ENCODE measurements at regions not wholly inside any gene's neighbourhood (a gene's known extent, or its start where the extent isn't known, plus 50 kb on each side); places are given as distances from the start of the nearest gene placed in this dataset.

- Mint-ChIP-seq H3K36me3 (no peaks in the 10 kb centered on the region), H3K4me1 (no peaks in the 10 kb centered on the region), H3K27ac (no peak overlapping the region), H3K27me3 (no peaks in the 10 kb centered on the region), H3K4me3 (no peak overlapping the region), H3K9me3 (peaks cover 4 to 11% (median 6%) of the 10 kb centered on the region in 3 donors)
- 70% methylated on average over 2 of the region's 4 CpGs for WGBS (ENCODE audit: insufficient coverage)
- no peaks in the 10 kb centered on the region for H3K27me3 ChIP-seq (replicated peaks in 1 of 2; ENCODE audit: control insufficient read depth in 2 of 2, extremely low read depth in 1 of 2, insufficient read depth in 2 of 2, low read length in 1 of 2)
- ATAC-seq (replicated peaks in 1 of 4) (no peak), DNase-seq (no peak)
- no peaks in the 10 kb centered on the region for H3K36me3 ChIP-seq (ENCODE audit: control insufficient read depth in 2 of 2, extremely low read depth in 1 of 2, insufficient read depth in 1 of 2, low read length in 1 of 2)
- ChIA-PET CTCF (interaction anchor here in 1 of 2 donors (0.8 kb wide), 1 partner anchor 11 kb away, joined by 3 read pairs; no protein-coding TSS in a partner anchor), POLR2A (no interaction called here)
- no peak overlapping the region for H3K27ac ChIP-seq (ENCODE audit: low read length)
- H3K4me3 ChIP-seq (ENCODE audit: control insufficient read depth in 1 of 2, extremely low read depth in 1 of 2, low read length in 1 of 2), result no peak overlapping the region
- H3K9me3 ChIP-seq, result no peaks in the 10 kb centered on the region
- no peaks in the 10 kb centered on the region for H3K4me1 ChIP-seq (ENCODE audit: control insufficient read depth in 1 of 2, extremely low read depth in 1 of 2, insufficient read depth in 2 of 2, low read length in 2 of 2)
Observed at GRCh38 chr5:145160679-145161078, 674.5 kb downstream of the PRELID2 start.

- Histone ChIP-seq H3K27ac (ENCODE audit: low read length) (no peak overlapping the region), H3K27me3 (replicated peaks in 1 of 2; ENCODE audit: control insufficient read depth in 2 of 2, extremely low read depth in 1 of 2, insufficient read depth in 2 of 2, low read length in 1 of 2) (no peaks in the 10 kb centered on the region), H3K4me1 (ENCODE audit: control insufficient read depth in 1 of 2, extremely low read depth in 1 of 2, insufficient read depth in 2 of 2, low read length in 2 of 2) (no peaks in the 10 kb centered on the region), H3K4me3 (ENCODE audit: control insufficient read depth in 1 of 2, extremely low read depth in 1 of 2, low read length in 1 of 2) (no peak overlapping the region), H3K36me3 (ENCODE audit: control insufficient read depth in 2 of 2, extremely low read depth in 1 of 2, insufficient read depth in 1 of 2, low read length in 1 of 2) (no peaks in the 10 kb centered on the region), H3K9me3 (no peaks in the 10 kb centered on the region)
- DNase-seq (no peak), ATAC-seq (replicated peaks in 1 of 4) (no peak)
- ChIA-PET POLR2A (no interaction called here), CTCF (no interaction called here)
- H3K27ac Mint-ChIP-seq, result no peak overlapping the region
- peaks cover 4 to 8% (median 6%) of the 10 kb centered on the region in 3 donors for H3K9me3 Mint-ChIP-seq
- H3K27me3 Mint-ChIP-seq, result no peaks in the 10 kb centered on the region
- no peaks in the 10 kb centered on the region for H3K36me3 Mint-ChIP-seq
- 57% methylated on average over 3 of the region's 4 CpGs for WGBS (ENCODE audit: insufficient coverage)
- H3K4me1 Mint-ChIP-seq, result no peaks in the 10 kb centered on the region
- H3K4me3 Mint-ChIP-seq, result no peak overlapping the region
Observed at GRCh38 chr5:145158730-145159129, 676.4 kb downstream of the PRELID2 start.

- ChIA-PET POLR2A (no interaction called here), CTCF (no interaction called here)
- no peaks in the 10 kb centered on the region for H3K4me1 Mint-ChIP-seq
- H3K4me1 ChIP-seq (ENCODE audit: control insufficient read depth in 1 of 2, extremely low read depth in 1 of 2, insufficient read depth in 2 of 2, low read length in 2 of 2), result no peaks in the 10 kb centered on the region
- no peaks in the 10 kb centered on the region for H3K36me3 Mint-ChIP-seq
- H3K9me3 ChIP-seq, result no peaks in the 10 kb centered on the region
- ATAC-seq (replicated peaks in 1 of 4), result no peak
- no peak overlapping the region for H3K27ac Mint-ChIP-seq
- H3K27me3 ChIP-seq (replicated peaks in 1 of 2; ENCODE audit: control insufficient read depth in 2 of 2, extremely low read depth in 1 of 2, insufficient read depth in 2 of 2, low read length in 1 of 2), result no peaks in the 10 kb centered on the region
- no peaks in the 10 kb centered on the region for H3K36me3 ChIP-seq (ENCODE audit: control insufficient read depth in 2 of 2, extremely low read depth in 1 of 2, insufficient read depth in 1 of 2, low read length in 1 of 2)
- no peak overlapping the region for H3K4me3 ChIP-seq (ENCODE audit: control insufficient read depth in 1 of 2, extremely low read depth in 1 of 2, low read length in 1 of 2)
- no peaks in the 10 kb centered on the region for H3K27me3 Mint-ChIP-seq
- peaks cover 6 to 13% (median 8%) of the 10 kb centered on the region in 3 donors for H3K9me3 Mint-ChIP-seq
- H3K27ac ChIP-seq (ENCODE audit: low read length), result no peak overlapping the region
- no peak for DNase-seq
- H3K4me3 Mint-ChIP-seq, result no peak overlapping the region
Observed at GRCh38 chr5:145157841-145158240, 677.3 kb downstream of the PRELID2 start.

- Histone ChIP-seq H3K27ac (ENCODE audit: low read length) (no peak overlapping the region), H3K4me3 (ENCODE audit: control insufficient read depth in 1 of 2, extremely low read depth in 1 of 2, low read length in 1 of 2) (no peak overlapping the region), H3K36me3 (ENCODE audit: control insufficient read depth in 2 of 2, extremely low read depth in 1 of 2, insufficient read depth in 1 of 2, low read length in 1 of 2) (no peaks in the 10 kb centered on the region), H3K4me1 (ENCODE audit: control insufficient read depth in 1 of 2, extremely low read depth in 1 of 2, insufficient read depth in 2 of 2, low read length in 2 of 2) (no peaks in the 10 kb centered on the region), H3K27me3 (replicated peaks in 1 of 2; ENCODE audit: control insufficient read depth in 2 of 2, extremely low read depth in 1 of 2, insufficient read depth in 2 of 2, low read length in 1 of 2) (no peaks in the 10 kb centered on the region), H3K9me3 (no peaks in the 10 kb centered on the region)
- no peak for ATAC-seq (replicated peaks in 1 of 4)
- no peak overlapping the region for H3K27ac Mint-ChIP-seq
- peaks cover under 1 to 15% (median 13%) of the 10 kb centered on the region in 3 donors for H3K9me3 Mint-ChIP-seq
- no peak for DNase-seq
- CTCF ChIA-PET, result no interaction called here
- no peak overlapping the region for H3K4me3 Mint-ChIP-seq
- WGBS (ENCODE audit: insufficient coverage), result no CpG with 5 or more reads among the region's 1 CpG
- no peaks in the 10 kb centered on the region for H3K27me3 Mint-ChIP-seq
- H3K36me3 Mint-ChIP-seq, result no peaks in the 10 kb centered on the region
- POLR2A ChIA-PET, result no interaction called here
- no peaks in the 10 kb centered on the region for H3K4me1 Mint-ChIP-seq
Observed at GRCh38 chr5:145141534-145141933, 693.6 kb downstream of the PRELID2 start.

GRCh38 chr5:145130996-145131395 is 704.1 kb downstream of the PRELID2 start:
- no peaks in the 10 kb centered on the region for H3K4me1 ChIP-seq (ENCODE audit: control insufficient read depth in 1 of 2, extremely low read depth in 1 of 2, insufficient read depth in 2 of 2, low read length in 2 of 2)
- no peaks in the 10 kb centered on the region for H3K9me3 ChIP-seq
- no peaks in the 10 kb centered on the region for H3K27me3 Mint-ChIP-seq
- ChIA-PET POLR2A (no interaction called here), CTCF (no interaction called here)
- peaks cover 0 to 10% (median 2%) of the 10 kb centered on the region in 3 donors for H3K9me3 Mint-ChIP-seq
- H3K36me3 ChIP-seq (ENCODE audit: control insufficient read depth in 2 of 2, extremely low read depth in 1 of 2, insufficient read depth in 1 of 2, low read length in 1 of 2), result no peaks in the 10 kb centered on the region
- no peaks in the 10 kb centered on the region for H3K36me3 Mint-ChIP-seq
- no peaks in the 10 kb centered on the region for H3K4me1 Mint-ChIP-seq
- DNase-seq (no peak), ATAC-seq (replicated peaks in 1 of 4) (no peak)
- H3K27ac Mint-ChIP-seq, result no peak overlapping the region
- no CpG with 5 or more reads among the region's 3 CpGs for WGBS (ENCODE audit: insufficient coverage)
- H3K27me3 ChIP-seq (replicated peaks in 1 of 2; ENCODE audit: control insufficient read depth in 2 of 2, extremely low read depth in 1 of 2, insufficient read depth in 2 of 2, low read length in 1 of 2), result no peaks in the 10 kb centered on the region
- H3K4me3 Mint-ChIP-seq, result no peak overlapping the region
- H3K4me3 ChIP-seq (ENCODE audit: control insufficient read depth in 1 of 2, extremely low read depth in 1 of 2, low read length in 1 of 2), result no peak overlapping the region
- H3K27ac ChIP-seq (ENCODE audit: low read length), result no peak overlapping the region

- WGBS (ENCODE audit: insufficient coverage), result no CpG with 5 or more reads among the region's 5 CpGs
- no peak for DNase-seq
- no peak for ATAC-seq (replicated peaks in 1 of 4)
- CTCF ChIA-PET, result no interaction called here
- H3K4me3 Mint-ChIP-seq, result no peak overlapping the region
- Histone ChIP-seq H3K27me3 (replicated peaks in 1 of 2; ENCODE audit: control insufficient read depth in 2 of 2, extremely low read depth in 1 of 2, insufficient read depth in 2 of 2, low read length in 1 of 2) (no peaks in the 10 kb centered on the region), H3K27ac (ENCODE audit: low read length) (no peak overlapping the region), H3K4me3 (ENCODE audit: control insufficient read depth in 1 of 2, extremely low read depth in 1 of 2, low read length in 1 of 2) (no peak overlapping the region), H3K4me1 (ENCODE audit: control insufficient read depth in 1 of 2, extremely low read depth in 1 of 2, insufficient read depth in 2 of 2, low read length in 2 of 2) (no peaks in the 10 kb centered on the region), H3K9me3 (no peaks in the 10 kb centered on the region), H3K36me3 (ENCODE audit: control insufficient read depth in 2 of 2, extremely low read depth in 1 of 2, insufficient read depth in 1 of 2, low read length in 1 of 2) (no peaks in the 10 kb centered on the region)
- no peak overlapping the region for H3K27ac Mint-ChIP-seq
- H3K36me3 Mint-ChIP-seq, result no peaks in the 10 kb centered on the region
- no peaks in the 10 kb centered on the region for H3K27me3 Mint-ChIP-seq
- no peaks in the 10 kb centered on the region for H3K4me1 Mint-ChIP-seq
- POLR2A ChIA-PET, result no interaction called here
- peaks cover 0 to 14% (median 5%) of the 10 kb centered on the region in 3 donors for H3K9me3 Mint-ChIP-seq
Observed at GRCh38 chr5:145129797-145130196, 705.3 kb downstream of the PRELID2 start.

- H3K4me3 ChIP-seq (ENCODE audit: control insufficient read depth in 1 of 2, extremely low read depth in 1 of 2, low read length in 1 of 2), result no peak overlapping the region
- Mint-ChIP-seq H3K36me3 (no peaks in the 10 kb centered on the region), H3K4me3 (no peak overlapping the region), H3K27me3 (no peaks in the 10 kb centered on the region), H3K4me1 (no peaks in the 10 kb centered on the region), H3K27ac (no peak overlapping the region), H3K9me3 (peaks cover under 1 to 17% (median 5%) of the 10 kb centered on the region in 3 donors)
- H3K27ac ChIP-seq (ENCODE audit: low read length), result no peak overlapping the region
- ATAC-seq (replicated peaks in 1 of 4) (no peak), DNase-seq (no peak)
- H3K36me3 ChIP-seq (ENCODE audit: control insufficient read depth in 2 of 2, extremely low read depth in 1 of 2, insufficient read depth in 1 of 2, low read length in 1 of 2), result no peaks in the 10 kb centered on the region
- CTCF ChIA-PET, result interaction anchor here in 1 of 2 donors (0.7 kb wide), 1 partner anchor 484 kb away, joined by 3 read pairs; no protein-coding TSS in a partner anchor
- H3K27me3 ChIP-seq (replicated peaks in 1 of 2; ENCODE audit: control insufficient read depth in 2 of 2, extremely low read depth in 1 of 2, insufficient read depth in 2 of 2, low read length in 1 of 2), result no peaks in the 10 kb centered on the region
- POLR2A ChIA-PET, result no interaction called here
- no peaks in the 10 kb centered on the region for H3K9me3 ChIP-seq
- 64% methylated on average over 2 of the region's 3 CpGs for WGBS (ENCODE audit: insufficient coverage)
- H3K4me1 ChIP-seq (ENCODE audit: control insufficient read depth in 1 of 2, extremely low read depth in 1 of 2, insufficient read depth in 2 of 2, low read length in 2 of 2), result no peaks in the 10 kb centered on the region
Observed at GRCh38 chr5:145124806-145125205, 710.3 kb downstream of the PRELID2 start.
